GM12872 (cell line): ENCODE measurements at regions not wholly inside any gene's neighbourhood (a gene's known extent, or its start where the extent isn't known, plus 50 kb on each side); places are given as distances from the start of the nearest gene placed in this dataset.

Source experiments
- CTCF ChIP-seq: IDR thresholded peaks from 3 replicates; pipeline ENCODE4 v1.5.1; 2011; ENCODE audit warnings: low read depth, mild to moderate bottlenecking, low read length, moderate library complexity; ENCODE audit not compliant: insufficient read depth

GRCh38 chr1:83773059-83773458 lies 225.9 kb downstream of the TTLL7 start:
- no peak for TF ChIP-seq CTCF

- TF ChIP-seq CTCF = no peak
Measured at GRCh38 chr1:83770319-83770661, 228.6 kb downstream of the TTLL7 start.

DNA sequence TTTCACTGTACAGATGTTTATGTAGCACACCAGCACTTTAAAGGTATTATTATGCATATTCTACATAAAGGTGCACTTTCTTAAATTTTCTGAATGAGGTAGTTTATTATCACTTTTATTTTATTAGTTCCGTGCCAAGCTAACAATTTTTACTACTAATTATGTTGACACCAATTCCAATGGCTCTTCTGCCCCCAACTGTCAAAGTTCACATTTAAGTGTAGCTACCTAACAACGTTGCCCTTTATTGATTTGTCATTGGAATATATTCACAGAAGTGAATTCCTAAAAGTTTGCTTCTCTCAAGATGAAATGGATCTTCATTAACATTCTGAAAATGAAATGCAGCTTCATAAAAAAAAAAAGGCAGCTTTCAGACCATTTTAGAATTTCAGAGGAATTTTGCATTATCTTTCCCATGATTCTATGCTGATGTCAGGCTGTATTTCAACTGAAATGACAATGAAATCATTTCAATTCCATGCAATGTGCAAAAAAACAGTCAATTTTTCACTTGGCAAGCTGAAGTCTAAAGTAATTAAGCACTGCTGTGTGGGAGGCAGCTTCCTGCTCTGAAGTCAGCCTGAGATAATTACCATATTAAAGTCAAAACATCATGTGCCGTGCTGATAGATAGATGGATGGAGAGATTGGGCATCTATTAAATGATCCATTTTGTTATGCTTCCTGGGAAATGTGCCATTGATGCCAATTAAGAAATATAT lies 229.2 kb downstream of the TTLL7 start:
- no peak for TF ChIP-seq CTCF

DNA sequence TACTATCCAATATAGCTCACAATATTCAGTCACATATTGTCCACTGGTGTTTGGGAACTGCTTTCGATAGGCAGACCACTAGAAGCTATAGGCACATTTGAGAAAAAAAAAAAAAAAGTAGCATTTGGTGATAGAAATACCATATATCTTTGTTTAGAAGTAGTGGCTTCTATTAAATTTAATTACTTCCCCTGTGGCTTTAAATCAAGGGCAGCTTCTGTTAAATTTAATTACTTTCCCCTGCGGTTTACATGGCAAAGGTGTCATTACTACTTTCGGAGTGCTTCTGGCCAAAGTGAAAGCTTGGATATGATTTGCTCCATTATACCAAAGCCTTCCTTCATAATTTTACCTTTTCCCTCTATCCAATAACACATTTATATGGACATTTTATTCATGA lies 229.9 kb downstream of the TTLL7 start:
- no peak for TF ChIP-seq CTCF

GRCh38 chr1:83766241-83766691 lies 232.7 kb downstream of the TTLL7 start:
- TF ChIP-seq CTCF = no peak

DNA sequence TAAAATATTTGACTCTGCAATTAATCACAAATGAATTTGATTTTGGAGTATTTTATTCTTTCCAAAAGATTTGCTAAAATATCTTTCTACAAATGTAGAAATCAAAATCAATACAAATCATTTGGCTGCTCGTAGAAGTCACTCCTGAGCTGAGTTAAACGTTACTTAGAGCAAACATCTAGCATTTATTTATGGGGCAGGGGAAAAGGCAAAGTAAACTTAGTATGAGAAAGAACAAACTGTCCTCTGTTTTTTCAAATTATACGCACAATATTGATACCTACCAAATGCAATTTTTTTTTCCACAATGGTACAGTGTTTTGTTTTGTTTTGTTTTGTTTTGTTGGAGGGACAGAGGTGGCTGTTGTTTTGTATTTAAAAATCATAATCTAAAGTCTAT lies 233.8 kb downstream of the TTLL7 start:
- TF ChIP-seq CTCF = no peak

DNA sequence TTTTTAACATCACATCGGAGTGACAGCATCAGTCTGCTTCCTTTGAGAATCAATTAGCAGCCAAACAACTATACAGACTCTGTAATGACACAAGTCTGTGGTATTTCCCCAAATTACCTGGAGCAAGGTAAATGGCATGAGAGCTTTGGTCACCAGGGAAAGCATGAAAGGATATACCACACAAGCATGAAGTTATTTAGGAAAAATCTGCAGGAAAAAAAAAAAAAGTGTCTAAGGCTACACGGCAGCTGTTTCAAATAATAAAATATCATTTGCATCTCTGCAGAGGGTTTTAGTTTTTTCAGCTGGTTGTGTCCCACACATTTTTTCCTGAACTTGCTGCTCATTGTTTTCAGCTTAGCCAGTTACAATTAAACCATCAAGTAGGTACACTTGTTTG lies 234.7 kb downstream of the TTLL7 start:
- no peak for TF ChIP-seq CTCF
